SK-N-MC (cell line): ENCODE measurements at regions not wholly inside any gene's neighbourhood (a gene's known extent, or its start where the extent isn't known, plus 50 kb on each side); places are given as distances from the start of the nearest gene placed in this dataset.

Experiments
- DNase-seq: peaks from one replicate; pipeline ENCODE4 v3.0.0-alpha.2; 2011; ENCODE audit warnings: low read depth, low spot score
- H3K27ac ChIP-seq: fragments of 200-600 bp; sonication (generic); 2 replicates; pipeline ENCODE4 v1.5.1; 2016; ENCODE audit warnings: mixed run types
- H3K36me3 ChIP-seq: fragments of 200-600 bp; sonication (generic); 2 replicates; pipeline ENCODE4 v1.6.1; 2017; ENCODE audit warnings: antibody characterized with exemption, low read length, mixed read lengths; ENCODE audit not compliant: insufficient read depth
- H3K4me3 ChIP-seq: fragments of 200-600 bp; sonication (generic); 2 replicates; pipeline ENCODE4 v1.5.1; 2016
- H3K9ac ChIP-seq: fragments of 200-600 bp; sonication (generic); 2 replicates; pipeline ENCODE4 v1.8.0; 2017; ENCODE audit warnings: mixed run types, mixed read lengths; ENCODE audit not compliant: insufficient read length
- H3K9me3 ChIP-seq: fragments of 200-600 bp; sonication (generic); 2 replicates; pipeline ENCODE4 v1.6.1; 2017; ENCODE audit warnings: low read depth, mild to moderate bottlenecking, antibody characterized with exemption, low read length, moderate library complexity, mixed read lengths
- EZH2 ChIP-seq: fragments of 200-600 bp; sonication (generic); IDR thresholded peaks from one replicate; pipeline ENCODE4 v1.6.1; 2017; ENCODE audit warnings: antibody characterized with exemption
- FOXP2 ChIP-seq: optimal IDR thresholded peaks from 2 replicates; pipeline ENCODE3; 2011; ENCODE audit warnings: mild to moderate bottlenecking, moderate library complexity; ENCODE audit not compliant: insufficient read depth; ENCODE audit errors: extremely low read length, control extremely low read depth
- POLR2AphosphoS5 ChIP-seq: IDR thresholded peaks from 2 replicates; pipeline ENCODE4 v1.6.1; 2012; ENCODE audit warnings: mild to moderate bottlenecking, low read depth, low read length, borderline replicate concordance

GRCh38 chr3:46080969-46081345 is 53.7 kb upstream of the XCR1 start:
- Histone ChIP-seq H3K9me3 (no peaks in the 10 kb centered on the region), H3K4me3 (no peak overlapping the region), H3K9ac (no peak overlapping the region), H3K36me3 (no peaks in the 10 kb centered on the region), H3K27ac (no peak overlapping the region)
- DNase-seq: no peak
- TF ChIP-seq POLR2AphosphoS5: no peak
- TF ChIP-seq EZH2: no peak
- TF ChIP-seq FOXP2: no peak

GRCh38 chr3:46080124-46080968 is 53.1 kb upstream of the XCR1 start:
- DNase-seq: no peak
- no peak for TF ChIP-seq POLR2AphosphoS5
- no peak for TF ChIP-seq EZH2
- TF ChIP-seq FOXP2: no peak
- Histone ChIP-seq H3K4me3 (no peak overlapping the region), H3K9me3 (no peaks in the 10 kb centered on the region), H3K9ac (no peak overlapping the region), H3K27ac (no peak overlapping the region), H3K36me3 (no peaks in the 10 kb centered on the region)

GRCh38 chr3:46078712-46079400 is 51.6 kb upstream of the XCR1 start:
- no peak overlapping the region for H3K9ac ChIP-seq
- TF ChIP-seq POLR2AphosphoS5 (no peak), EZH2 (no peak), FOXP2 (no peak)
- peak; percentile 72 for DNase-seq
- H3K36me3 ChIP-seq: no peaks in the 10 kb centered on the region
- H3K4me3 ChIP-seq: no peak overlapping the region
- no peaks in the 10 kb centered on the region for H3K9me3 ChIP-seq
- no peak overlapping the region for H3K27ac ChIP-seq
